Posterior cingulate gyrus (tissue), 11 donors: ENCODE measurements at regions not wholly inside any gene's neighbourhood (a gene's known extent, or its start where the extent isn't known, plus 50 kb on each side); places are given as distances from the start of the nearest gene placed in this dataset.

Experiments
- DNase-seq, 10 donors: peaks; one replicate each; pipeline versions ENCODE4 v3.0.0 to v3.0.0-alpha.2; 2020 to 2021; ENCODE audit warnings: mixed read lengths in 3 of 10
- intact Hi-C: fragments of 100-400 bp; cut with DNase I; formaldehyde crosslinking; loops from one replicate; pipeline ENCODE4 v1.15.1; 2023

DNA sequence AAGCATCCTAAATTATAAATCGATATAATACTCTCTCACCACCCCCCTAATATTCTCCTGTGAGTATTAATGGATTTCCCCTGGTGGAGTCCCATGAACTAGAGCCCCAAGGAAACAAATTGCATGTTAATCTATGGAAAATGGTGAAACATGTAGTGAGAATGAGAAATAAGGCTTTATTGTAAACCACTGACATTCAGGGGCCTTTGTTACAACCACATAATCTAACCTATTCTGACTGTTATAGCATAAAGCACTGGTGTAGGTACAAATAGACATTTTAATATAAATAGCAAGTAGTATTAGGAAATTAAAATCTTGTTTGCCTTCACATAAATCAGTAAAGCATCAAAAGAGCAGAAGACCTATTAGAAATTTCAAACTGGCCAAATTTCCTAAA, 65.3 kb upstream of the TLK1 start:
- DNase-seq: no peak
- intact Hi-C loops: no loop called here

DNA sequence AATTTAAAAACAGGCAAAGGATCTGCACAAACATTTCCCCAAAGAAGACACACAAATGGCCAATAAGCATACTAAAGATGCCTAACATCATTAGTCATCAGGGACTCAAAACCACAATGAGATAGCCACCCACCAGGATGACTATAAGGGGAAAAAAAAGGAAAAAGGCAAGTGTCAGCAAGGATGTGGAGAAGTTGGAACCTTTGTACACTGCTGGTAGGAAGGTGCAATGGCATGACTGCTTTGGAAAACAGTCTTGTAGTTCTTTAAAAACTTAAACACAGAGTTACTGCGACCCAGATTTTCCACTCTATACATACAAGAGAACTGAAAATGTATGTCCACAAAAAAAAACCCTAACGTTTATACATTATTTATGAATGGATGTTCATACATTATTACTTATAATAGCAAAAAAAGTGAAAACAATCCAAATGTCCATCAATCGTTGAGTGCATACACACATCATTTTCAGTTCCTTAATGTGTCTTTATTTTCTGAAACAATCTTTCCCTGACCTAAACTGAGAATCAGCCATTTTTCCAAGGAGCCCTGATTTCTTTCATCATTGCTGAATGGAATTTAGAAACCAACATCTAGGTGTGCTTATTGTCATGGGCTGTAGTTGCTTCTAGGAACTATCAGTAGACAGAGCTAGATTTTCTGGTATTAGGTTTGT, 64.7 kb upstream of the TLK1 start:
- no peak for DNase-seq
- intact Hi-C loops: no loop called here

DNA sequence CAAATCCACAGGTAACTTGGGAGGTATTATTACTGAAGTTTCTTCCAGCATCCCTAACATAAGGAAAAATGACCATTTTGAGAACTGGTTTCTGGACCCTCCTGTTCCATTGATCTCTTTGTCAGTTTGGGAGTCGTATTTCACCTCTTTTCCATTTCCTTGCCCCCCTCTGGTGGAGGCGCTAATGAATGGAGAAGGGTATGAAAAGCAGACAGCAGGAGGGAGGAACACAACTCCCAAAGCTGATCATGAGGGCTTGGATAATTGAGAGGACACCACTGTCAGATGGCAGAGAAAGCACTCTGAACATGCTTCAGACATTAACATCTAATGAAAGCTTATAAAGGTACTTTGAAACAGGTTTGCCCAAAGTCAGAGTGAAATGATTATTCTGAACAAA, 56.6 kb upstream of the TLK1 start:
- no peak for DNase-seq
- intact Hi-C loops: no loop called here

DNA sequence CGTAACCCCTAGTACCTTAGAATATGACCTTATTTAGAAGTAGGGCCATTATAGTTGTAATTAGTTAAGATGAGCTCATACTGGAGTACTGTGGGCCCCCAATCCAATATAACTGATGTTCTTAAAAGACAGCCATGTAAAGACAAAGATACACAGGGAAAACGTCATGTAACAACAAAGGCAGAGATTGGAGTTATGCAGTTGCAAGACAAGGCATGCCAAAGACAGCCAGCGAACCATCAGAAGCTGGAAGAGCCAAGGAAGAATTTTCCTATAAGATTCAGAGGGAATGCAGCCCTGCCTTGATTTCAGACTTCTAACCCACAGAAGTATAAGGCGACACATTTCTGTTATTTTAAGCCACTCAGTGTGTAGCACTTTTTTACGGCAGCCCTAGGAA, 55.9 kb upstream of the TLK1 start:
- intact Hi-C loops: no loop called here
- DNase-seq: no peak

DNA sequence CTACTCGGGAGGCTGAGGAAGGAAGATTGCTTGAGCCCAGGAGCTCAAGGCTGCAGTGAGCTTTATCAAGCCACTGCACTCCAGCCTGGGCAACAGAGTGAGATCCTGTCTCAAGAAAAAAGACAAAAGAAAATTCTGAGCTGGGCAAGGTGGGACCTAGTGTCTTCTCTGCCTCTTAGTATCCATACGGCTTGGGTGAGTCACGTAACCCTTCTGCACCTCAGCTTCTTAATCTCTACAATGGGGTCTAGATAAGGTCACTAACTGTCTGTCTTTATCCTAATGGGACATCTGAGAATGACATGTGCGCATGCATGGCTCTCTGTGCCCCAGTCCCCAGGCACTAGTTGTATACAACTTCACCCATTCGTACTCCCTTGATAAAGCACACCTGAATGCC, 53.4 kb upstream of the TLK1 start:
- no peak for DNase-seq
- intact Hi-C loops: no loop called here

DNA sequence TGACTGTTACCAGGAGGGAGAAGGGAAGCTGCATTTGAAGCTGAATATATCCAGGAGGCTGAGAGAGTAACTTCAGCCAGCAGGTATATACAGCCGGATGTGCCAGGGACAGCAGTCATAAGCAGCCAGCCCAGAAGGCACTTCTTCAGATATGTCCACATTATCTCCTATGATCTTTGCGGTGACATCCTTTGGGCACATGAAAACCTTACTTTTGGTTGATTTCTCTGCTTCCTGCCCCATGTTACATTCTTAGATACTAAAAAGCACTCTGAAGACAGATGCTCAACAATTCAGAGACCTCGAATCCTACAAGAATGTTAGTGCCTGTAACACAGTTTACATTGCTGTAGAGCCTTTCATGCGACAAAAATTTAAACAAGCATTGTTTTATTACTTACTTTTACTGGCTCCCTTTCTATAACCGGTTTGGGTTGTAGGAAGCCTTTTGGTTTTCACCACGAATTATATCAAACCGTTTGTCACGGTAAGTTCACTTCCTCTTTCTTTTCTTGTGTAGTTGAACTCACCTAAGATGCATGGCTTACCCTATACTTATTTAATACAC, 50.3 kb upstream of the TLK1 start:
- intact Hi-C loops: no loop called here
- DNase-seq: no peak
